Calu3 (cell line): ENCODE measurements at regions not wholly inside any gene's neighbourhood (a gene's known extent, or its start where the extent isn't known, plus 50 kb on each side); places are given as distances from the start of the nearest gene placed in this dataset.
A peak's percentile ranks its signal among the peaks of the same experiment; 100 is the strongest.
"Not testable (repeated sequence)": the region's sequence is repeated elsewhere in the genome, so short reads cannot be mapped to it uniquely, and the experiment has no call there.

Experiments used
- BruUV-seq: library from RNA; stranded (reverse); fragments of 400-500 nt; replicated peaks from 2 replicates; lab custom pipeline; 2021; lab: Mats Ljungman, UMichigan
- CTCF ChIA-PET: fragments of 300-600 bp; sonication (Branson Sonifier 250); formaldehyde crosslinking; loops from one replicate; lab custom pipeline; 2022; ENCODE audit warnings: antibody characterized with exemption; lab: Charles Lee
- DNase-seq: peaks from one replicate; pipeline ENCODE4 v3.0.0; 2022
- H3K27ac Mint-ChIP-seq: one replicate; pipeline ENCODE4 v1.8.0; 2022; ENCODE audit warnings: mixed read lengths; ENCODE audit not compliant: unreplicated experiment
- H3K27me3 Mint-ChIP-seq: one replicate; pipeline ENCODE4 v1.8.0; 2022; ENCODE audit warnings: mixed read lengths; ENCODE audit not compliant: unreplicated experiment
- H3K36me3 Mint-ChIP-seq: one replicate; pipeline ENCODE4 v1.8.0; 2022; ENCODE audit warnings: mild to moderate bottlenecking, moderate library complexity, mixed read lengths; ENCODE audit not compliant: insufficient read depth, unreplicated experiment
- H3K4me1 Mint-ChIP-seq: one replicate; pipeline ENCODE4 v1.8.0; 2022; ENCODE audit warnings: mild to moderate bottlenecking, low read depth, mixed read lengths; ENCODE audit not compliant: unreplicated experiment
- H3K4me3 Mint-ChIP-seq: one replicate; pipeline ENCODE4 v1.8.0; 2022; ENCODE audit warnings: mild to moderate bottlenecking, low read depth, moderate library complexity, mixed read lengths; ENCODE audit not compliant: unreplicated experiment
- H3K9me3 Mint-ChIP-seq: one replicate; pipeline ENCODE4 v1.8.0; 2022; ENCODE audit warnings: low read depth, mixed read lengths; ENCODE audit not compliant: unreplicated experiment
- intact Hi-C: fragments of 100-400 bp; cut with micrococcal nuclease; formaldehyde crosslinking; loops from one replicate; pipeline ENCODE4 v1.10.0; 2022; ENCODE audit not compliant: unreplicated experiment
- TF ChIP-seq, protein P1 (sequence below): fragments of 200-600 bp; IDR thresholded peaks from one replicate; pipeline ENCODE4 v1.8.0; 2022; ENCODE audit warnings: antibody characterized with exemption; ENCODE audit not compliant: unreplicated experiment

DNA sequence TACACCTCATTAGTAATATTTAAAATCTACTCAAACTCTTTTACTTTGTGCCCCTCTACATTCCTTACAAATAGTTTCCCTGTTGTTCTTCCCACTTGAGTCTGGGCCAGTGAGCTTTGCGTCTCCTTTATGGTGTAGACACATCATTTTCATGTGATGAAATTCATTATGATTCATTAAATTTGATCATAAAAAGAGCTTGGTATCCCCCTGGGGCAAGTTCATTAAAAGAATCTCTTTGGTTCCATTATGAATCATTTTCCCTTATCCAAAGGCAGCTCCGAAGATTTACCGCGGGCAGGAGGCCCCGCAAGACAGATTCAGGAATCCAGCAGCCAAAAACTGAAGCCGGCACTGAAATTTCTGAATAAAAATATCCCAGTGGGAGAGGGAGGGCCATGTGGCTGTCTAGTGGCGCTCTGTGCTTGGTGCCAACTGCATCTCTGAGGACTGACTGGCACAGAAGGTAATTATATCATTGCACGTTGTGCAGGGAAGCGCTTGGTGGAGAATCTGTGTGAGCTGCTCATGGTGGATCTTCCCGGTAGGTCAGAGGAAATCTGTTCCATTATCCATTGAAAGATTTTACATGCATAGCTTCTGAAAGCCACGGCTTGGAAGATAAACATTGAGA is 151.4 kb upstream of the PITRM1 start:
- Mint-ChIP-seq H3K9me3 (no peaks in the 10 kb centered on the region), H3K36me3 (no peaks in the 10 kb centered on the region), H3K27me3 (no peaks in the 10 kb centered on the region), H3K4me3 (no peak overlapping the region), H3K27ac (no peak overlapping the region), H3K4me1 (peaks cover 8% of the 10 kb centered on the region)
- CTCF ChIA-PET, result interaction anchor here (1.8 kb wide), 1 partner anchor 18 kb away, joined by 4 read pairs; no protein-coding TSS in a partner anchor
- intact Hi-C loops, result no loop called here
- DNase-seq, result no peak
- no TSS peak for BruUV-seq
- TF ChIP-seq, protein P1, sequence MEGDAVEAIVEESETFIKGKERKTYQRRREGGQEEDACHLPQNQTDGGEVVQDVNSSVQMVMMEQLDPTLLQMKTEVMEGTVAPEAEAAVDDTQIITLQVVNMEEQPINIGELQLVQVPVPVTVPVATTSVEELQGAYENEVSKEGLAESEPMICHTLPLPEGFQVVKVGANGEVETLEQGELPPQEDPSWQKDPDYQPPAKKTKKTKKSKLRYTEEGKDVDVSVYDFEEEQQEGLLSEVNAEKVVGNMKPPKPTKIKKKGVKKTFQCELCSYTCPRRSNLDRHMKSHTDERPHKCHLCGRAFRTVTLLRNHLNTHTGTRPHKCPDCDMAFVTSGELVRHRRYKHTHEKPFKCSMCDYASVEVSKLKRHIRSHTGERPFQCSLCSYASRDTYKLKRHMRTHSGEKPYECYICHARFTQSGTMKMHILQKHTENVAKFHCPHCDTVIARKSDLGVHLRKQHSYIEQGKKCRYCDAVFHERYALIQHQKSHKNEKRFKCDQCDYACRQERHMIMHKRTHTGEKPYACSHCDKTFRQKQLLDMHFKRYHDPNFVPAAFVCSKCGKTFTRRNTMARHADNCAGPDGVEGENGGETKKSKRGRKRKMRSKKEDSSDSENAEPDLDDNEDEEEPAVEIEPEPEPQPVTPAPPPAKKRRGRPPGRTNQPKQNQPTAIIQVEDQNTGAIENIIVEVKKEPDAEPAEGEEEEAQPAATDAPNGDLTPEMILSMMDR, result no peak

DNA sequence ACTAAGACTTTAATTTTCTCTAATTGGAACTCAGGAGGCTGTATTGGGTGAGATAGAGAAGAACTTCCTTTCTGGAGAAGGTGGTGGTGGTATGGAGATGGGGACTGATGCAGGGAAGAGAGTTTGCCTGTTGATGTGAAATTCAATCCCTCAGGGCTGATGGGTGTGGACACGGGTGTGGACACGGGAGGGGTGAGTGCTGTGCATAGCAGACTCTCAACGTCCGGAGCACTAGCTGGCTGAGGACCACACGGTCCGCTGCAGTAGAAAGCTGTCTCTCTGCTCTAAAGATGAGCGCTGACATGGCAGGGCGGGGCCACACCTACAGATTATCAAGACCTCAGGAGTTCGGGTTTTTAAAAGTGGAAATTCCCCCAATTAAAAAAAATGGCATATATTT is 148.5 kb upstream of the PITRM1 start:
- no peaks in the 10 kb centered on the region for H3K36me3 Mint-ChIP-seq
- H3K27ac Mint-ChIP-seq, result no peak overlapping the region
- peaks cover 8% of the 10 kb centered on the region for H3K27me3 Mint-ChIP-seq
- intact Hi-C loops, result no loop called here
- H3K4me1 Mint-ChIP-seq, result peaks cover 8% of the 10 kb centered on the region
- DNase-seq, result no peak
- TF ChIP-seq, protein P1, result no peak
- no TSS peak for BruUV-seq
- CTCF ChIA-PET, result interaction anchor here (0.5 kb wide), 1 partner anchor 73 kb away, joined by 3 read pairs; no protein-coding TSS in a partner anchor
- H3K9me3 Mint-ChIP-seq, result no peaks in the 10 kb centered on the region
- no peak overlapping the region for H3K4me3 Mint-ChIP-seq

DNA sequence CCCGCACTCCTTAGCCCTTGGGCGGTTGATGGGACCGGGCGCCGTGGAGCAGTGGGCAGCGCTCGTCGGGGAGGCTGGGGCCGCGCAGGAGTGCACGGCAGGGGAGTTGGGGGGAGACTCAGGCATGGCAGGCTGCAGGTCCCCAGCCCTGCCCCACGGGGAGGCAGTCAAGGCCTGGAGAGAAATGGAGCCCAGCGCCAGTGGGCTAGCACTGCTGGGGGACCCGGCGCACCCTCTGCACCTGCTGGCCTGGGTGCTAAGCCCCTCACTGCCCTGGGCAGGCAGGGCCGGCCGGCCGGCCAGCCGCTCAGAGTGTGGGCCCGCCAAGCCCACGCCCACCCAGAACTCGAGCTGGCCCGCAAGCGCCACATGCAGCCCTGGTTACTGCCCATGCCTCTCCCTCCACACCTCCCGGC is 147.2 kb upstream of the PITRM1 start:
- CTCF ChIA-PET, result no interaction called here
- BruUV-seq, result no TSS peak
- Mint-ChIP-seq H3K36me3 (no peaks in the 10 kb centered on the region), H3K27ac (no peak overlapping the region), H3K27me3 (peaks cover 17% of the 10 kb centered on the region), H3K4me1 (peaks cover 8% of the 10 kb centered on the region), H3K9me3 (no peaks in the 10 kb centered on the region), H3K4me3 (no peak overlapping the region)
- TF ChIP-seq, protein P1, result no peak
- intact Hi-C loops, result no loop called here
- DNase-seq, result no peak

DNA sequence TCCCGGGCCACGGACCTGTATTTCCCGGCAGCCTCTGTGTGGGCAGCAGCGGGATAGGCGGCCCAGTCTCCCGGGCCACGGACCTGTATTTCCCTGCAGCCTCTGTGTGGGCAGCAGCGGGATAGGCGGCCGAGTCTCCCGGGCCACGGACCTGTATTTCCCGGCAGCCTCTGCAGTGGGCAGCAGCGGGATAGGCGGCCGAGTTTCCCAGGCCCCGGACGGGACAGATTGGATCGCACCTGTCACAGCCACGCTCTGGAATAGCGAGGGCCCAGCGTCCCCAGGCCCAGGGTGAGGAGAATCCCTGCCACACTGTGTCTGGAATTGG is 145.9 kb upstream of the PITRM1 start:
- BruUV-seq, H3K36me3 Mint-ChIP-seq, H3K4me3 Mint-ChIP-seq, H3K4me1 Mint-ChIP-seq, H3K9me3 Mint-ChIP-seq, intact Hi-C loops, H3K27ac Mint-ChIP-seq, CTCF ChIA-PET, DNase-seq: not testable (repeated sequence)
- peaks cover 31% of the 10 kb centered on the region for H3K27me3 Mint-ChIP-seq

DNA sequence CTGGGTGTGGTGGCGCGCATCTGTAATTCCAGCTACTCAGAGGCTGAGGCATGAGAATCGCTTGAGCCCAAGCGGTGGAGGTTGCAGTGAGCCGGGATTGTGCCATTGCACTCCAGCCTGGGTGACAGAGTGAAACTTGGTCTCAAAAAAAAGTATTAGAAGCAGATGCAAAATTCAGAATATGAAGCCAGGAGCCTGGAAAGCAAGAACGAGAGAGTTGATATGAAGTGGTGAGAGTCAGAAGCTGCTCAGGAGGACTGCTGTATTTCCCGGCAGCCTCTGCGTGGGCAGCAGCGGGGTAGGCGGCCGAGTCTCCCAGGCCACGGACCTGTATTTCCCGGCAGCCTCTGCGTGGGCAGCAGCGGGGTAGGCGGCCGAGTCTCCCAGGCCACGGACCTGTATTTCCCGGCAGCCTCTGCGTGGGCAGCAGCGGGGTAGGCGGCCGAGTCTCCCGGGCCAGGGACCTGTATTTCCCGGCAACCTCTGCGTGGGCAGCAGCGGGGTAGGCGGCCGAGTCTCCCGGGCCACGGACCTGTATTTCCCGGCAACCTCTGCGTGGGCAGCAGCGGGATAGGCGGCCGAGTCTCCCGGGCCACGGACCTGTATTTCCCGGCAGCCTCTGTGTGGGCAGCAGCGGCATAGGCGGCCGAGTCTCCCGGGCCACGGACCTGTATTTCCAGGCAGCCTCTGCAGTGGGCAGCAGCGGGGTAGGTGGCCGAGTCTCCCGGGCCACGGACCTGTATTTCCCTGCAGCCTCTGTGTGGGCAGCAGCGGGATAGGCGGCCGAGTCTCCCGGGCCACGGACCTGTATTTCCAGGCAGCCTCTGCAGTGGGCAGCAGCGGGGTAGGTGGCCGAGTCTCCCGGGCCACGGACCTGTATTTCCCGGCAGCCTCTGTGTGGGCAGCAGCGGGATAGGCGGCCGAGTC is 145.2 kb upstream of the PITRM1 start:
- intact Hi-C loops, H3K9me3 Mint-ChIP-seq, H3K27ac Mint-ChIP-seq, BruUV-seq, H3K4me3 Mint-ChIP-seq, DNase-seq, CTCF ChIA-PET, H3K4me1 Mint-ChIP-seq, H3K36me3 Mint-ChIP-seq: not testable (repeated sequence)
- peaks cover 37% of the 10 kb centered on the region for H3K27me3 Mint-ChIP-seq

DNA sequence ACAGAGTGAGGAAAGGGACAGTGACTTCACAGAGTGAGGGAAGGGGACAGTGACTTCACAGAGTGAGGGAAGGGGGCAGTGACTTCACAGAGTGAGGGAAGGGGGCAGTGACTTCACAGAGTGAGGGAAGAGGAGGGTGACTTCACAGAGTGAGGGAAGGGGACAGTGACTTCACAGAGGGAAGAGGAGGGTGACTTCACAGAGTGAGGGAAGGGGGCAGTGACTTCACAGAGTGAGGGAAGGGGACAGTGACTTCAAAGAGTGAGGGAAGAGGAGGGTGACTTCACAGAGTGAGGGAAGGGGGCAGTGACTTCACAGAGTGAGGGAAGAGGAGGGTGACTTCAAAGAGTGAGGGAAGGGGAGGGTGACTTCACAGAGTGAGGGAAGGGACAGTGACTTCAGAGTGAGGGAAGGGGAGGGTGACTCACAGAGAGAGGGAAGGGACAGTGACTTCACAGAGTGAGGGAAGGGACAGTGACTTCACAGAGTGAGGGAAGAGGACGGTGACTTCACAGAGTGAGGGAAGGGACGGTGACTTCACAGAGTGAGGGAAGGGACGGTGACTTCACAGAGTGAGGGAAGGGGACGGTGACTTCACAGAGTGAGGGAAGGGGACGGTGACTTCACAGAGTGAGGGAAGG is 142.0 kb upstream of the PITRM1 start:
- not testable (repeated sequence) for H3K4me1 Mint-ChIP-seq, DNase-seq
- peak overlapping the region; percentile 16 for H3K27ac Mint-ChIP-seq

DNA sequence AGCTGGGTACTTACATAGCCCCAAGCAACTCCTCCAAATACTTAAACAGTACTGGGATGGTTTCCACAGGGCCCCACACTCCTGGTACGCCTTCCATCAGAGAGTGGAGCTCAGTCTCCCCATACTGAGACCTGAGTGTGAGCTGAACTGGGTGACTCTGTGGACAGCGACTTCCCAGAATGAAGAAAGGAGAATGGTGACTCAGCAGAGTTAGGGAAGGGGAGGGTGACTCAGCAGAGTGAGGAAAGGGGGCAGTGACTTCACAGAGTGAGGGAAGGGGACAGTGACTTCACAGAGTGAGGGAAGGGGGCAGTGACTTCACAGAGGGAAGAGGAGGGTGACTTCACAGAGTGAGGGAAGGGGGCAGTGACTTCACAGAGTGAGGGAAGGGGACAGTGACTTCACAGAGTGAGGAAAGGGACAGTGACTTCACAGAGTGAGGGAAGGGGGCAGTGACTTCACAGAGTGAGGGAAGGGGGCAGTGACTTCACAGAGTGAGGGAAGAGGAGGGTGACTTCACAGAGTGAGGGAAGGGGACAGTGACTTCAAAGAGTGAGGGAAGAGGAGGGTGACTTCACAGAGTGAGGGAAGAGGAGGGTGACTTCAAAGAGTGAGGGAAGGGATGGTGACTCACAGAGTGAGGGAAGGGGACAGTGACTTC is 141.3 kb upstream of the PITRM1 start:
- H3K4me3 Mint-ChIP-seq, CTCF ChIA-PET, intact Hi-C loops, H3K9me3 Mint-ChIP-seq, H3K36me3 Mint-ChIP-seq, BruUV-seq, H3K4me1 Mint-ChIP-seq: not testable (repeated sequence)
- peak overlapping the region; percentile 16 for H3K27ac Mint-ChIP-seq
- peaks cover 50% of the 10 kb centered on the region for H3K27me3 Mint-ChIP-seq
- peak; percentile 16 for DNase-seq

More for the DNA sequence above, 142.0 kb upstream of the PITRM1 start:
- H3K9me3 Mint-ChIP-seq, intact Hi-C loops, H3K4me3 Mint-ChIP-seq, BruUV-seq, H3K36me3 Mint-ChIP-seq, CTCF ChIA-PET: not testable (repeated sequence)
- H3K27me3 Mint-ChIP-seq, result peaks cover 50% of the 10 kb centered on the region
